A549 (cell line): ENCODE measurements at regions not wholly inside any gene's neighbourhood (a gene's known extent, or its start where the extent isn't known, plus 50 kb on each side); places are given as distances from the start of the nearest gene placed in this dataset.
A peak's percentile ranks its signal among the peaks of the same experiment; 100 is the strongest.

Experiments
- ATAC-seq, 2 experiments: fragments of 200-7000 bp in 1 of 2; fragments of >200 bp in 1 of 2; cut with Nextera tagmentation in 1 of 2; cut with Tn5 transposase in 1 of 2; 3 replicates each; pipeline versions ENCODE4 v1.8.0 to v1.9.1; 2018 to 2020; ENCODE audit warnings: mild to moderate bottlenecking in 1 of 2, moderate library complexity in 1 of 2
- CTCF ChIA-PET: fragments of 300-600 bp; sonication (Branson Sonifier 250); formaldehyde crosslinking; extraction: SDS; loops from one replicate; lab custom pipeline; 2021; ENCODE audit warnings: antibody characterized with exemption, inconsistent platforms; lab: Yijun Ruan, JAX
- POLR2A ChIA-PET: fragments of 350-600 bp; formaldehyde crosslinking; extraction: SDS; loops from one replicate; lab custom pipeline; 2021; ENCODE audit warnings: antibody characterized with exemption, inconsistent platforms; lab: Yijun Ruan, JAX
- DNase-seq, 2 experiments: peaks; one replicate each; pipeline versions ENCODE4 v3.0.0 to v3.0.0-alpha.2; 2011 to 2016; ENCODE audit warnings: low read depth in 1 of 2, low spot score in 1 of 2
- FAIRE-seq: peaks from 2 replicates; lab custom pipeline; 2011; peaks lifted over from hg19 to GRCh38; lab: Jason Lieb, UNC
- H3K27ac ChIP-seq, 2 experiments: fragments of >200 bp; sonication (Bioruptor Twin); formaldehyde crosslinking; 3 replicates each; pipeline ENCODE4 v1.5.1; 2016 to 2017
- H3K4me1 ChIP-seq: fragments of >200 bp; sonication (Bioruptor Twin); formaldehyde crosslinking; 3 replicates; pipeline ENCODE4 v1.6.1; 2016
- H3K4me2 ChIP-seq: fragments of >200 bp; sonication (Bioruptor Twin); formaldehyde crosslinking; 3 replicates; pipeline ENCODE4 v1.6.1; 2016
- H3K4me3 ChIP-seq: fragments of >200 bp; sonication (Bioruptor Twin); formaldehyde crosslinking; 3 replicates; pipeline ENCODE4 v1.5.1; 2016
- H3K9me3 ChIP-seq: fragments of >200 bp; sonication (Bioruptor Twin); formaldehyde crosslinking; 3 replicates; pipeline ENCODE4 v1.6.1; 2016
- BCL3 ChIP-seq: fragments of >200 bp; sonication (Bioruptor Twin); formaldehyde crosslinking; IDR thresholded peaks from 3 replicates; pipeline ENCODE4 v1.6.1; 2016
- BHLHE40 ChIP-seq: IDR thresholded peaks from 2 replicates; pipeline ENCODE4 v1.6.1; 2012; ENCODE audit warnings: low read depth, low read length, inconsistent platforms
- CHD2 ChIP-seq: fragments of 150-350 bp; IDR thresholded peaks from 2 replicates; pipeline ENCODE4 v1.6.1; 2014; ENCODE audit warnings: low read length; ENCODE audit not compliant: partially characterized antibody
- CHD4 ChIP-seq: fragments of 200-600 bp; sonication (generic); IDR thresholded peaks from 2 replicates; pipeline ENCODE4 v1.6.1; 2016; ENCODE audit warnings: antibody characterized with exemption, mild to moderate bottlenecking, borderline replicate concordance
- EHF ChIP-seq: fragments of 250-450 bp; sonication (Bioruptor Pico); IDR thresholded peaks from 2 replicates; pipeline ENCODE4 v1.5.0; 2020; ENCODE audit warnings: mild to moderate bottlenecking
- EHMT2 ChIP-seq: fragments of 200-600 bp; sonication (generic); IDR thresholded peaks from 2 replicates; pipeline ENCODE4 v1.6.1; 2016; ENCODE audit warnings: antibody characterized with exemption, low read depth, mild to moderate bottlenecking, moderate library complexity
- FOSL2 ChIP-seq, 2 experiments: fragments of 450-650 bp in 1 of 2; fragments of >200 bp in 1 of 2; sonication (Bioruptor Twin) in 1 of 2; formaldehyde crosslinking; IDR thresholded peaks; 2 replicates each; pipeline versions ENCODE4 v1.5.0 to v1.6.1; 2016 to 2020; ENCODE audit warnings: mild to moderate bottlenecking in 1 of 2, moderate library complexity in 1 of 2
- GATA3 ChIP-seq: IDR thresholded peaks from 2 replicates; pipeline ENCODE4 v1.6.1; 2012; ENCODE audit warnings: borderline replicate concordance
- HOXB5 ChIP-seq: fragments of 250-450 bp; sonication (Bioruptor Pico); IDR thresholded peaks from 2 replicates; pipeline ENCODE4 v1.5.0; 2020; ENCODE audit warnings: mild to moderate bottlenecking, moderate library complexity
- JUN ChIP-seq, 2 experiments: fragments of >200 bp; sonication (Bioruptor Twin); formaldehyde crosslinking; IDR thresholded peaks; 2 replicates in 1 of 2; 3 replicates in 1 of 2; pipeline ENCODE4 v1.6.1; 2016 to 2017
- KDM1A ChIP-seq: fragments of 200-600 bp; sonication (generic); IDR thresholded peaks from 2 replicates; pipeline ENCODE4 v1.6.1; 2016; ENCODE audit warnings: low read depth, mild to moderate bottlenecking
- KDM5A ChIP-seq: fragments of 200-600 bp; sonication (generic); IDR thresholded peaks from 2 replicates; pipeline ENCODE4 v1.6.1; 2016; ENCODE audit warnings: antibody characterized with exemption, mild to moderate bottlenecking
- MAFK ChIP-seq: fragments of 450-650 bp; IDR thresholded peaks from 2 replicates; pipeline ENCODE4 v1.6.1; 2014; ENCODE audit not compliant: partially characterized antibody
- PHF8 ChIP-seq: fragments of 200-600 bp; sonication (generic); IDR thresholded peaks from 2 replicates; pipeline ENCODE4 v1.6.1; 2016; ENCODE audit warnings: low read depth, mild to moderate bottlenecking, antibody characterized with exemption, moderate library complexity, borderline replicate concordance
- RAD21 ChIP-seq, 2 experiments: fragments of >200 bp in 1 of 2; sonication (Bioruptor Twin) in 1 of 2; formaldehyde crosslinking in 1 of 2; IDR thresholded peaks in 1 of 2; conservative IDR thresholded peaks in 1 of 2; 2 replicates in 1 of 2; 3 replicates in 1 of 2; pipeline ENCODE4 v1.6.1; 2012 to 2018; ENCODE audit warnings: inconsistent platforms in 1 of 2
- SMC3 ChIP-seq: fragments of >200 bp; sonication (Bioruptor Twin); formaldehyde crosslinking; IDR thresholded peaks from 3 replicates; pipeline ENCODE4 v1.6.1; 2018; ENCODE audit warnings: inconsistent platforms
- SREBF2 ChIP-seq: fragments of 450-650 bp; IDR thresholded peaks from 2 replicates; pipeline ENCODE4 v1.6.1; 2014; ENCODE audit warnings: mild to moderate bottlenecking, moderate library complexity
- ZC3H11A ChIP-seq: fragments of 450-650 bp; IDR thresholded peaks from 2 replicates; pipeline ENCODE4 v1.6.1; 2014; ENCODE audit warnings: antibody characterized with exemption, mild to moderate bottlenecking
- ZFP36 ChIP-seq: fragments of 450-650 bp; IDR thresholded peaks from 2 replicates; pipeline ENCODE4 v1.6.1; 2014; ENCODE audit warnings: borderline replicate concordance; ENCODE audit not compliant: partially characterized antibody
- ZSCAN20 ChIP-seq: fragments of 250-450 bp; sonication (Bioruptor Pico); IDR thresholded peaks from 2 replicates; pipeline ENCODE4 v1.8.0; 2022; ENCODE audit warnings: mild to moderate bottlenecking, moderate library complexity
- WGBS: methylation state at CpG from one replicate; pipeline ENCODE4 v1.1.6; 2017; ENCODE audit errors: missing lambda C conversion rate; 5-methylcytosine and 5-hydroxymethylcytosine counted together
- TF ChIP-seq, protein P1 (sequence below): fragments of 250-450 bp; sonication (Bioruptor Pico); IDR thresholded peaks from 2 replicates; pipeline ENCODE4 v1.5.0; 2020; ENCODE audit warnings: low read depth, mild to moderate bottlenecking, moderate library complexity
- TF ChIP-seq, protein P2 (sequence below): fragments of 200-600 bp; sonication (generic); IDR thresholded peaks from 2 replicates; pipeline ENCODE4 v1.6.1; 2016; ENCODE audit warnings: antibody characterized with exemption, mild to moderate bottlenecking, moderate library complexity

DNA sequence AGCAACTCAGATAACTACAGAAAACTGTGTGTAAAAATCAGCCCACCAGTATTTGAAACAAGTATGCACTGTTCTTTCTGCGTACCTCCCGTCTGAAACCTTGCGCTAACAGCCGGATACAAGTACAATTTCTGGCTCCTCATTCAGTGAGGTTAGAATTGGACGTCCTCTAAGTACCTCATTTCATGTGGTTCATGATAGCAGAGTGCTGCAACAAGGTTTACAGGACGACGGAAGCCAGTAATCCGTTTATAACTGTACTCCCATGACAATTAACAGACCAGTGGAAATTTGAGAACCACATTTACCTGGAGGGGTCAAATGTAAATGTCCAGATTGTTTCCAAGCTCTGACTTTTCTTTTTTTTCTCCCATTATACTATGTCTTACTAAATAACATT, 52.9 kb upstream of the TENM3 start:
- ChIA-PET POLR2A (no interaction called here), CTCF (no interaction called here)
- Histone ChIP-seq H3K4me3 (no peak overlapping the region), H3K27ac (peak overlapping the region in 1 of 2 experiments; percentile 28; a peak in 1 of 6 replicates), H3K9me3 (no peaks in the 10 kb centered on the region), H3K4me2 (no peak overlapping the region), H3K4me1 (0 out of 3 replicates have a peak, but pooled peaks cover 10% of the 10 kb centered on the region)
- TF ChIP-seq FOSL2 (IDR thresholded peaks at IDR 0.05) (no peak), FOSL2 (CRISPR knock-in tag; IDR thresholded peaks at IDR 0.05) (no peak), KDM5A (no peak), ZC3H11A (no peak), EHF (CRISPR knock-in tag) (no peak), EHMT2 (no peak), GATA3 (no peak), BHLHE40 (no peak), ZSCAN20 (no peak), HOXB5 (CRISPR knock-in tag) (no peak), SMC3 (no peak), CHD2 (no peak), RAD21 (conservative IDR thresholded peaks at IDR 0.05 in 1 of 2, IDR thresholded peaks at IDR 0.05 in 1 of 2) (no peak), KDM1A (no peak), CHD4 (no peak), BCL3 (no peak), ZFP36 (no peak), JUN (IDR thresholded peaks at IDR 0.05) (no peak), PHF8 (no peak), SREBF2 (no peak)
- TF ChIP-seq, protein P1, sequence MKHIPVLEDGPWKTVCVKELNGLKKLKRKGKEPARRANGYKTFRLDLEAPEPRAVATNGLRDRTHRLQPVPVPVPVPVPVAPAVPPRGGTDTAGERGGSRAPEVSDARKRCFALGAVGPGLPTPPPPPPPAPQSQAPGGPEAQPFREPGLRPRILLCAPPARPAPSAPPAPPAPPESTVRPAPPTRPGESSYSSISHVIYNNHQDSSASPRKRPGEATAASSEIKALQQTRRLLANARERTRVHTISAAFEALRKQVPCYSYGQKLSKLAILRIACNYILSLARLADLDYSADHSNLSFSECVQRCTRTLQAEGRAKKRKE (CRISPR knock-in tag), result no peak
- ATAC-seq (no peak), DNase-seq (no peak), FAIRE-seq (no peak)
- WGBS, result 74% methylated on average over 8 of the region's 8 CpGs

DNA sequence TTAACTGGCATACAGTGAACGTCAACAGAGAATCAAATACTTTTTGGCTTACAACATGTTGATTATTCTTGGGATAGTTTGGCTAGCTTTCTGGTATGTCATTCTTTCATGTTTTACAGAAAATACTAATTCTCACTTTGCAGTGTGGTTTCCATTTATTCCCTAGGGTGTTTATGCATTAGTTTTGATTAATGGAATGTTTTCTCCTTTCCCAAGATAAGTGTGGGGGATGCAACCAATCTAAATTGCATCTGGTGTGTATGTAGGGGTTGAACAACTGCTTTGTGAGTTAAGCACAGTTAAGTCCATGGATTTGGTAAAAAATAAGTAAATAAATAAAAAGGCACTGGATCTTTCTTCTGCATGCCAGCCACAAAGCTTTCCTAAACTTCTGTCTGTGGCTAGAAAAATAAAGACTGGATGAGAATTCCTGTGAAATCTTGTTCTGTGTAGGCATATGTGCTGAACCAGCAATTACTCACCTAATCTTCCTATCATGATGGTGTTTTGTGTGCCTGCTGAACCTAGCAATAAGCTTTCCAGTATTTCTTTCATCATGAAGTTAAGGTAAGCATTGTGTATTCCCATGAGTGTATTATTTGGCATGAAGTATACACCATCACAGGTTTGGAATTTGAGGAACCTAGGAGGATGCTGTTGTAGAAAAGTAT, 50.6 kb upstream of the TENM3 start:
- DNase-seq, result no peak
- no peak for ATAC-seq
- no peak overlapping the region for H3K4me3 ChIP-seq
- ChIA-PET POLR2A (no interaction called here), CTCF (no interaction called here)
- H3K9me3 ChIP-seq, result no peaks in the 10 kb centered on the region
- WGBS, result 32% methylated on average over 1 of the region's 1 CpG
- FAIRE-seq, result no peak
- no peak overlapping the region for H3K4me2 ChIP-seq
- H3K27ac ChIP-seq, result no peak overlapping the region
- 0 out of 3 replicates have a peak, but pooled peaks cover 10% of the 10 kb centered on the region for H3K4me1 ChIP-seq
- TF ChIP-seq, protein P2, sequence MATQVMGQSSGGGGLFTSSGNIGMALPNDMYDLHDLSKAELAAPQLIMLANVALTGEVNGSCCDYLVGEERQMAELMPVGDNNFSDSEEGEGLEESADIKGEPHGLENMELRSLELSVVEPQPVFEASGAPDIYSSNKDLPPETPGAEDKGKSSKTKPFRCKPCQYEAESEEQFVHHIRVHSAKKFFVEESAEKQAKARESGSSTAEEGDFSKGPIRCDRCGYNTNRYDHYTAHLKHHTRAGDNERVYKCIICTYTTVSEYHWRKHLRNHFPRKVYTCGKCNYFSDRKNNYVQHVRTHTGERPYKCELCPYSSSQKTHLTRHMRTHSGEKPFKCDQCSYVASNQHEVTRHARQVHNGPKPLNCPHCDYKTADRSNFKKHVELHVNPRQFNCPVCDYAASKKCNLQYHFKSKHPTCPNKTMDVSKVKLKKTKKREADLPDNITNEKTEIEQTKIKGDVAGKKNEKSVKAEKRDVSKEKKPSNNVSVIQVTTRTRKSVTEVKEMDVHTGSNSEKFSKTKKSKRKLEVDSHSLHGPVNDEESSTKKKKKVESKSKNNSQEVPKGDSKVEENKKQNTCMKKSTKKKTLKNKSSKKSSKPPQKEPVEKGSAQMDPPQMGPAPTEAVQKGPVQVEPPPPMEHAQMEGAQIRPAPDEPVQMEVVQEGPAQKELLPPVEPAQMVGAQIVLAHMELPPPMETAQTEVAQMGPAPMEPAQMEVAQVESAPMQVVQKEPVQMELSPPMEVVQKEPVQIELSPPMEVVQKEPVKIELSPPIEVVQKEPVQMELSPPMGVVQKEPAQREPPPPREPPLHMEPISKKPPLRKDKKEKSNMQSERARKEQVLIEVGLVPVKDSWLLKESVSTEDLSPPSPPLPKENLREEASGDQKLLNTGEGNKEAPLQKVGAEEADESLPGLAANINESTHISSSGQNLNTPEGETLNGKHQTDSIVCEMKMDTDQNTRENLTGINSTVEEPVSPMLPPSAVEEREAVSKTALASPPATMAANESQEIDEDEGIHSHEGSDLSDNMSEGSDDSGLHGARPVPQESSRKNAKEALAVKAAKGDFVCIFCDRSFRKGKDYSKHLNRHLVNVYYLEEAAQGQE, result no peak
- peak; percentile 71 for TF ChIP-seq MAFK
